Endothelial cell of hepatic sinusoid (primary cell): ENCODE measurements at regions not wholly inside any gene's neighbourhood (a gene's known extent, or its start where the extent isn't known, plus 50 kb on each side); places are given as distances from the start of the nearest gene placed in this dataset.
"Not testable (repeated sequence)": the region's sequence is repeated elsewhere in the genome, so short reads cannot be mapped to it uniquely, and the experiment has no call there.

Source experiments
- in situ Hi-C: cut with HindIII; loops from 2 replicates; pipeline ENCODE4 v1.10.0; 2017; ENCODE audit warnings: low sequenced_read_pairs

DNA sequence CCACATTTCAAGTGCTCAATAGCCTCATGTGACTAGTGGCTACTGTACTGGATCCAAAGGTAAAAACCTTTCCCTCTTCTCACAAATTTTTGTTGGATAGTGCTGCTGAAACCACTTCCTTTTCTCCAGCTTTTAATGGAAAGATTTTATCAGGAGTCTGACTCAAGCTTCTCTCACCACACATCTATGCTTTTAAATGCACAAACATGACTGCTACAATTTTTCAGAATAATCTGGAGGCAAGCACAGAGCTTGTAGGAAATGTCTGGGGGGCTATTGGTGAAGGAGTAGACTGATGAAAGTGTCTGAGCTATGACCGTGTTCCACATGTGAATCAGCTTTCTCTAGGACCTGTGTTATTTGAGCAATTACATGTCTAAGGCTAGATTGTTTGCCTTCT lies 101.1 kb upstream of the FAT3 start:
- in situ Hi-C loops: no loop called here

DNA sequence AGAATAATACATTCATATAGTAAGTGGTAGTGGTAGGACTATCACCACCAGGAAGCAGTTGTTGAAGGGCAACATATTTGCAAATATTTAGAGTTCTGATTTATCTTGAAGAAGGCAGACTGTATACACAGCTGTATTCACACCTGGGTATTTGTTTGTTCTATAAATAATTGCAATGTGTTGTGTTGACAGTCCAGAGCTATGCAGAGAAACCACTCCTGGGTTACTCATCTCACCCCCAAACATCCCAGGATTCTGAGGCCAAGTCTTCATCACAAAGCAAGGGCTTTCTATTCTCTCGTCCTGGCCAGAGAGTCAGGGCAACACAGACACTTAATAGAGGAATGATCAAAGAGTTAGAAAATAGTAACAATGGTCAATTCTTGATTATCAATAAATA lies 102.1 kb upstream of the FAT3 start:
- in situ Hi-C loops: no loop called here

DNA sequence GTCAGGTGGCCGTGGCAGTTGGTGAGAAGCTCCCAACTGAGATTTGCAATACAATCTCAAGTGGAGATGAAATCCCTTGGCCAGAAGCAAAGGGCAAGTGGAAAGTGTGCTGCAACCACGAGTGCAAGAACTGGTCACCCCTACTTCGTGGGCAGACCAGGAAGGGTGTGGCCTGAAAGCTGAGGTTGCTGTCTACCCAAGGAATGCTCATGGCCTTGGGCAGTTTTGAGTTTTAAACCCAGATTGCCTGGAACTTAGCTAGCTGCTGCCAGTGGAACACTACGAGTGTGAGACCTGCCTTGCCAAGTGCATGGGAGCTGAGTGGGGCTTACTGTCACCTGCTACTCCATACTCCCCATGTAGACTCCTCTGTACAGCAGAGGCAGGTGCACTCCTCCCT lies 113.3 kb upstream of the FAT3 start:
- in situ Hi-C loops: no loop called here

DNA sequence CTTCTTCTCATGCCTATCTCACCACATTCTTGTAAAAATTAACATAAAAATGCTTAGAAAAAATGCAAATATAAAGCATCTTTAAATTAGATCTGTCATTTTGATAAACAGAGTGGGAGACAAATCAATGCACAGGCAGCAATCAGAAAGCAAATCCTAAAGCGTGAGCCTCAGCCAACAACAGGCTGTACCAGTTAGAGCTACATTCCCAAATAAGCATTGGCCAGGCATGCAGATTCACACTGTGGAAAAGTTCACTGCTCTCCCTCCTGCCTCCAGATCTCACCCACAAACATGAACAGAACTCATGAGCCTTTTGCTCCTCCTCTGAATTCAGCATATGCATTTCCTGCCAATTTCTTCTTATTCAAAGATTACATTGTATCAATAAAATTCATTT lies 115.2 kb upstream of the FAT3 start:
- in situ Hi-C loops: no loop called here

DNA sequence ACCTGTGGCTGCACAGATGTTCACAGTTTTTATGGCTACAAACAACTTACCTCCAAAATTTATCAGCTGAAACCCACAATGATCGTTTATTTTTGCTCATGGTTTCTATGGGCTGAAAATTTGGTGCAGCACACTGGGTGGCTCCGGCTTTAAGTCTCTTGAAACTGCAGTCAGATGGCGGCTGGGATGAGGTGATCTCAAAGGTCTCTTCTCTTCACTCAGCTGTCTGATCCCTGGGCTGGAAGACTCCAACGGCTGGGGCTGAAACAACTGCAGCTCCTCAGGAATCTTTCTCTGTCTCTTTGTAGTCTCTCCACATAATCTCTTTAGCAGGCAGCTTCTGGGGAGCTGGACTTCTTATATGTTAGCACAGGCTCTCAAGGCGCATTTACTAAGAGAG lies 117.3 kb upstream of the FAT3 start:
- in situ Hi-C loops: no loop called here

DNA sequence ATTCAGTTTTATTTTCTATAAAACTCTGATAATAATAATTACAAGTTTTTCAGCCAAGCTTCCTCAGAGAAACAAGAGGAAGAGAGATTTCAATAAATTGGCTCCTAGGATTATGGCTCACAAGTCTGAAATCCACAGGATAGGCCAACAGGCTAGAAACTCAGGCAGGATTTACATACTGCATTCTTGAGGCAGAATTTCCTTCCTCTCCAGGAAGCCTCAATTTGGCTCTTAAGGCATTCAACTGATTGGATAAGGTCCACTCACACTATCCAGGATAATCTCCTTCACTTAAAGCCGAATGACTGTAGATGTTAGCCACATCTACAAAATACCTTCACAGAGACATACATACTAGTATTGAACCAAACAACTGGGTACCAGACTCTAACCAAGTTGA lies 120.3 kb upstream of the FAT3 start:
- in situ Hi-C loops: no loop called here

DNA sequence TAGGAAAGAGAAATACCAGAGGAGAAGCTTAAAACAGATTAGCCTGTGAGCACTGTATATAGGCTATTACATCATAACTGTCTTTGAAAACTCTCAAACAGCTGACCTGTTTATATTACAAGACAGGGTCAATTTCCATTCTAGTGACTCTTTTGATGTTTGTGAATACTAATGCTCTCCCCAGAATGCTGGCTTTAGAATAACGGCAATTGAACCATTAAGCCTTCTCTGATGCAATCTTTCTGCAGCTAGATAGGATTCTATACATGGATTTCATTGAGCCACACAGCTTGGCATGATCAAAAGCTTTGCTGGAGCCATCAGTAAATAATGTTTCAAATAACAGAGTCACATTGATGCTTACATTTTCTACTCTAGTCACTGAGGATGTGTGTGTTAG lies 122.7 kb upstream of the FAT3 start:
- in situ Hi-C loops: no loop called here

DNA sequence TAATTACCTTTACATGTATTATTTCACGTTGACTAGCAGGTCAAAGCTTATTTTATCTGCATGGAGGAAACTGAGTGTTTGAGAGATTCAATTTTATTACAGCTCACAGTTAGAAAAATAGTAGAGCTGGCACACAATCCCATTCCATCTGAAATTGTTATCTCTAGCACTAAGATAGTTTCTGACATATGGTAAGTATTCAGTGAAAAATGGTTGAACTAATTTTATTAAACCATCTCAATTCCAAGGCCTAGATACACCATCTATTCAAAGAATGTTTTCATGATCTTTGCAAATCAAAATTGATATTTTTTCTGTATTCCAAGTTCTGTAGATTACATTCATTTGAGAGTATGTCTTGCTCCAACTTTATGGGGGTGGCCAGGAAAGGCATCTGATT lies 125.4 kb upstream of the FAT3 start:
- in situ Hi-C loops: no loop called here

DNA sequence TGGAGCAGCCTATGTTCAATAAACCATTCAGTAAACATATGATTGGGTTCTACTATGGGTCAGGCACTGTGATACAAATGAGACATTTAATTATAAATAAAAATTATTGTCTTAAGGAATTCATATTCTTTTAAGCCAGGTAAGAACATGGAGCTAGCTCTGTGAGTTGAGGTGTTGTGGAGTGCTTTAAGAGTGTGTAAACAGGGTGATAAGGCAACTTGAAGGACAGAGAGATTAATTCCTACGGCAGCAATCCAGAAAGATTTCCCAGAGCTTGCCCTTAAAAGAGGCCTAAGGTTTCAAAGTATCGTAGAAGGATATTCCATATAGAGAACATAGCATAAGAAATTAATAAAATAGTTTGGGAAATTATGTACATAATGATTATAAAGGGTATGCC lies 126.4 kb upstream of the FAT3 start:
- in situ Hi-C loops: no loop called here

DNA sequence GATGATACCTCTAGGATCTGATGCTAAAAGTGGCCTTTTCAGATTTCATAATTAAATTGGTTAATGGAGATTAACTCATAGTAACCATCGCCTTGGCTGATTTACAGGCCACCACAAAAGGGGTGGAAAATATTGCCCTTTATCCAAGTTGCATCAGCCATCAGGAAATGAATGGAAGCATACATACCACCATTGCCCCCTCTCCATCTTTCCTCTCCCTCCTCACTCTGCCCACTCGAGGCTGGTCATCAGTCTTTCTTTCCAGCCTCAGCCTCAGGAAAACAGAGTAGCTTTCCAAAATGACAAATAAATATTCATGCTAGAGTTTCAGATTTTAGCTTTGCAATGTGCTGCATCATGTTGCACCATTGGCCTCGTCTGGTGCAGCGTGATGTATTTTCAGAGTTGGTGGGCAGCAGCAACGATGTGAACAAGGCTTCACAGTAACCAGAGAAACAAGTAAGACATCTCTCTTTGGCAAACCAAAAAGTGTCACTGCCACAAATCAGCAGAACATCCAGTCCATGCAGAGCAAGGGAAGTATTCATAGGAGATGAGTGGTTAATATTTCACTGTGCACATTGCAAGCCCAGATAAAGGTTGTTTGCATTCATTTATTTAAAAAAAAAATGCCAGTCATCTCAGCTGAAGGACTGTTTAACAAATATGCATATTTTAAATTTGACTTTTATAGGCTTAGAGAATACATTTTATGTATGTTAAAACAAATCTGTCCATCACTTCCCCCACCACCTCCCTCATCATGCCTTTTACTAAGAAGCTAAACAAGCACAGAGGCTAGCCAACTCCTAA lies 136.7 kb upstream of the FAT3 start:
- in situ Hi-C loops: no loop called here

DNA sequence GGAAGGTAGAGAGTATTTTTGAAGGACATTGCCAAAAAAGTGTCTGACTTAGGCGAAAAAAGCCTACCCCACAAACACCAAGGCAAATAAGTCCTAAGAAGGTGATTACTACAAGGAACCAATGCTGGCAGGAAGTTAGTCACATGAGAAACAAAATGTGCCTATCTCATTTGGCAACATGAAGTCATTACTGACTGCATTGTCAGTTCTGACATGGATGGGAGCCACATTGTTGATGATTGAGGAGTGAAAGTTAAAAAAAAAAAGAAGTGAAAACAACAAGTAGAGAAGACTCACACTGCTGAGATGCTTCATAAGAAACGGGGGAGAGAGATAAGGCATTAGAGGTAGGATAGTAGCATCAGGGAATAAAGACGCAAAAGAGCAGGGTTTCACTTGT lies 141.5 kb upstream of the FAT3 start:
- in situ Hi-C loops: no loop called here

DNA sequence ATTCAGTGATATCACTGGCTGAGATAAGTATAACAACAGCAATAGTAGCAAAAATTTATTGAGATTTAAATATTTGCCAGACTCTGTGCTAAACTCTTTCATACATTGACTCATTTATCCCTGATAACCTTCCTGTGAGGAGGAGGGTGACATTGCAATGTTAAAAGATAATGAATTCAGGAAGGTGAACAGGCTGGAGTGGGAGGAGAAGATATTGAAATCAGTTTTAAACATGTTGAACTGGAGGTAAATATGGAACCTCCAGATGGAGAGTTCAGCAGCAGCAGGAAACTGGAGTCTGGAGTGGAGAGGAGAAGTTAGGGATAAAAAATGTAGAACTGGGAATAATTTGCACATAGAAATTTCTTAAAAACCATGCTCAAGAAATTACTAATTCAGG lies 142.0 kb upstream of the FAT3 start:
- in situ Hi-C loops: no loop called here

DNA sequence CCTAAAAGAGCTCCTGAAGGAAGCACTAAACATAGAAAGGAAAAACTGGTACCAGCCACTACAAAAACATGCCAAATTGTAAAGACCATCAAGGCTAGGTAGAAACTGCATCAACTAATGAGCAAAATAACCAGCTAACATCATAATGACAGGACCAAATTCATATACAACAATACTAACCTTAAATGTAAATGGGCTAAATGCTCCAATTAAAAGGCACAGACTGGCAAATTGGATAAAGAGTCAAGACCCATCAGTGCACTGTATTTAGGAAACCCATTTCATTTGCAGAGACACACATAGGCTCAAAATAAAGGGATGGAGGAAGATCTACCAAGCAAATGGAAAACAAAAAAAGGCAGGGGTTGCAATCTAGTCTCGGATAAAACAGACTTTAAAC lies 150.1 kb upstream of the FAT3 start:
- in situ Hi-C loops: not testable (repeated sequence)

DNA sequence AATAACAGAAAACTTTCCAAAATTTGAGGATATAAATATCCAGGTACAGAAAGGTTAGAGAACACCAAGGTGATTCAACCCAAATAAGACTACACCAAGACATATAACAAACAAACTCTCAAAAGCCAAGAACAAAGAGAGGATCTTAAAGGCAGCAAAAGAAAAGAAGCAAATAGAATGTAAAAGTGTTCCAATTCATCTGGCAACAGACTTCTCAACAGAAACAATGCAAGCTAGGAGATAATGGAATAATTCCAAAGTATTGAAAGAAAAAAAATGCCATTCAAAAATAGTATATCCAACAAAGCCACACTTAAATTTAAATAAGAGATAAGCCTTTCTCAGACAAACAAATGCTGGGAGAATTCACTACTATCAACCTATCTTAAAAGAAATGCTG lies 153.0 kb upstream of the FAT3 start:
- in situ Hi-C loops: no loop called here

DNA sequence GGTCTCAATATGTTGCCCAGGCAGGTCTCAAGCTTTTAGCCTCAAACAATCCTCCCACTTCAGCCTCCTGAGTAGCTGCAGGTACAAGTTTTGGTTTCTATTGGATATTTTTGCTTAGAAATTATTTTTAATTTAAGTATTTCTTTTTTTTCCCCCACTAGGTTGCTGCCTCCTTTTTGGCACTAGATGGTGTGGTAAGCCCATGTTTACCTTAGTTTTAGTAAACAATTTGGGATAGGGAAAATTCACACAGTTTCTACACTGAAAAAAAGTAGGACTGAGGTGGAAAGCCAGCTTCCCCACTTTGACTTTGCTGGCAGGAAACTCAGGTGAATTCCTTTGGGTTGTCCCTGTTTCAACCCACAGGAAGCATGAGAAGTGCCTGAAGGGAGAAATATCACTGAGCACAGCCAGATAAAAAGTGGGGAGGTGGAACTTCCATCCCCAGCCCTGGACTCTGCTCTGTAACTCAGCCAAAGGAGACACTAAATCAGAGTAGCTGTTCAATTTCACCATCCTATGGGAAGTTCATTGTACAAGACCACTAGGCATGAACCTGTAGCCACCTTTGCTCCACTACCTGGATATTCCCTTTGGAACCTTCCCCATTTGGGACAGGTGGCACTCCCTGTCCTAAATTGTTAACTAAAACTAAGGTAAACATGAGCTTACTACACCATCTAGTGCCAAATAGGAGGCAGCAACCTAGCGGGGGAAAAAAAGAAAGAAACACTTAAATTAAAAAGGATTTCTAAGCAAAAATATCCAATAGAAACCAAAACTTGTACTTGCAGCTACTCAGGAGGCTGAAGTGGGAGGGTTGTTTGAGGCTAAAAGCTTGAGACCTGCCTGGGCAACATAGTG lies 154.4 kb upstream of the FAT3 start:
- in situ Hi-C loops: no loop called here

DNA sequence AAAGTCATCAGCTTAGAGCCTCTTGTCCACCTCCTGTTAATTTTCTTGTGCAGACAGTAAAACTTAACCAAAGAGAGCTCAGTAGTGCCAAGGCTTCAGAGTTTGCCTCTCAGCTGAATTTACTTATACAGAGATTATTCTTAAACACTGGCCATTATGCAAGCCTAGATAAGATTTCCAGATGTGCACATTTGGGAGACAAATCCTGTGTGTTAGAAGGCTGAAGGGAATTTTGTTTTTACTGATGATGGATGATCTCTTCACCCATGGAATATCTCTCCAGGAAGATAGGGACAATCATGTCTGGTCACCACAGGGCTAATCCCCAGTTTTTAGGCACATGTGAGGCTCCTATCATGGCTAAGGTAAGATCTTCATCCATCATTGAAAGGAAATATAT lies 157.6 kb upstream of the FAT3 start:
- in situ Hi-C loops: no loop called here

DNA sequence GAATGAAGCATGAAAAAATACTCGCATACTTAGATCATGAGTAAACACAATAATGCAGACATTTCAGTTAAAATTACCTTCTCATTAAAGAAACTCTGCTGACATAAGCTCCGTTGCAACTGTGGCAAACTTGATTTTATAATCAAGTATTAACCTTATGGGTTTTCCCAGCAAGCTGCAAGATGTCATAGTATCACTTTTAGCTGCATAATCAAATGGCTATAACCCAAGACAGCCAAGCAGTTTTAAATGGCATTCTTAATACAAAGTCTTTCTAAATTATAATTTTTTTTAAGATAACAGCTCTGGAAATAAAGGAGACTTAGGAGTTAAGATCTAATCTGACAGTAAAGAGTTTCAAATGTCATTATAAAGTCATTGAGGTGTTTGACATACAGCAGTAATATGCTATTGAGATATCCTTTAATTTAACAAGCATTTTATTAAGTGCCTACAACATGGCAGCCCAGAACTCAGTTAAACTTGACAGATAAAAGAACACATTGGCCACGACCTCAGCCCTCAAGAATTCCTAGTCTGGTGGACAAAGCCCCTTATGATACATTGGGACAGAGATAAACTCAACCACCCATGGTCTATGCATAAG lies 163.1 kb upstream of the FAT3 start:
- in situ Hi-C loops: no loop called here

DNA sequence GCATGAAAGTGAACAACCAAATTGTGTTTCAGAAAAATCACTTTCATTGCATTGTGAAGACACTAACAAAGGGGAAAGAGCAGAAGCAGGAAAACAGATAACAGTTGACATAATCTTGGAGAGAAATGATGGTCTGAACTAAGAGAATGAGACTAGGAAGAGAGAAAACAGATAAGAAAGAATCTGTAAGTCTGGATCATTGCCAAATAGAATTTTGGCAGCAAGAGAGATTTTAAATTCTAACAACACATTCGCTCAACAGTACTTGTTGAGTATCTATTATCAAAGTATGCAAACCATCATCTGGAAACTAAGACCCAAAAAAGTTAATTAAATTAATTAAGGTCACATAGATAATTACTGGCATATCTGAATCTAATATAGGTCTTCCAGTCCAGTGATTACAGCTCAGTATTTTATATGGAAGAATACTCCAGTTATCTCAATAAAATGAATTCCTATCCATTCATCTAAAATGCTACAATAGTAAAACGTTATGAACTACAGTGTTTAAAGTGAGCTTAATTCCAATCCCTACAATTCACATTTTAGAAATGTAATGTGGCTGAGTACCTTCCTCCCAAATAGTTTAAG lies 166.7 kb upstream of the FAT3 start:
- in situ Hi-C loops: no loop called here

DNA sequence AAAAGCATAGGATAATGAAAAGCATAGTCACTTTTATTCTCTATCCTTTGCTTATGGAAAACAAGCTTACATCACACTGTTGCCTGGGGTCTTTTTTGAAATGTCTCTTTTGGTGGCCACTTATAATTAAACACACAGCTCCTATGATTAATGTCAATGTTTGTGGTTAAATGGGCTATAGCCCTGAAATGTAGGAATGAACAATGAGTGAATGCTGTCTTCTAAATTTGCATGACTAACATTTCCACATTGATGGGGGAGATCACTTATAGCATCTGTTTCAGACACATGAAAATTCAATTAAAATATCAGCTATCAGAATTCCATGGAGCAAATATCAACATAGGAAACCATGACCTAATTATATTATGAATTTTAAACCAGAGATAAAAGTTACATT lies 171.4 kb upstream of the FAT3 start:
- in situ Hi-C loops: no loop called here

DNA sequence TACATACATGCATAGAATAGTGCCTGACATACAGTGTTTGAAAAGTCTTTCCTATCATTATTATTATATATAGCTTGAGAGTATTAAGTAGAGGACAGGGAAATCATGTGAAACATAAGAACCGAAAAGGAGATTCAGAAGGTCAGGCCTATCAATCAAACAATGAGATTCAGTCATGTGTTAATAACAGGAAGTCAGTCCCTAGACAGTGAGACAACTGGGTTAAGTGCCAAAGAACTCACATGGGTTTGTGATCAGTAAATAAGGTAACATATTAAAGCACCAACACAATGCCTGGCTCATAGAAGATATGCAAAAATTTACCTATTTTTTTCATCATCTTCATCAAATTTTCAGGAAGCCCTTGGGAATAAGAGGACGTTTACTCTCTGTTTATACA lies 174.3 kb upstream of the FAT3 start:
- in situ Hi-C loops: no loop called here

DNA sequence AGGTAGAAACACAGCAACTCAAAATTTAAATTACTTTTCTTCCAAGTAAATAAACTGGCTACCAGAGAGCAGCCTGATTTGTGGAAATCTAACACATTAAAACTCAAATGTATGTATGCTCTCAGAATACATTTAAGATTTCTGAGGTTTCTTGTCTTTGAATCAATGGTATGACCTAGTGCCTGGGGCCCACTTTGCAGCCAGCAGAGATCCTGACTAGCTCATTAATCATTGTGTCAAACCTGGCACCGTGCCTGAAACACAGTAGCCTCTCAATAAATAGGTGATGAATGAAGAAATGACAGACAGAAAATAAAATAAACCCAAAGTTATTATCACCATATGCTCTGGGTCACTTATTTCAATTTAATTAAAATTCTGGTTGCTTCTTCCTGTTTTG lies 176.2 kb upstream of the FAT3 start:
- in situ Hi-C loops: no loop called here

DNA sequence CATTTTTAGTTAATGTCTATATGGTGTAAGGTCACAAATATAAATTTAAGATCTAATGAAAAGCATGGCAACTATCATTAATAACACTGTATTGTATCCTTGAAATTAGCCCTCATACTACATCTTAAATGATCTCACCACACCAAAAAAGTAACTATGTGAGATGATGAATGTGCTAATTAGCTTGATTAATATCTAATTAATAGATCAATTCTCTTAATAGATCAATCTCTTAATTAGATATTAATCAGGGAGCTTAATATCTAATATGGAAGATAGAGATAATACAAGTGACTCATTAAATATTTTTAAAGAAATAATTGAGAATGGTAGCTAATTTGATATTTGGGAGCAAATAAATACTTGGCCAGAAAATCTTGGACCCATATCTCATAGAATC lies 178.5 kb upstream of the FAT3 start:
- in situ Hi-C loops: no loop called here
